Calu3 (cell line): ENCODE measurements at regions not wholly inside any gene's neighbourhood (a gene's known extent, or its start where the extent isn't known, plus 50 kb on each side); places are given as distances from the start of the nearest gene placed in this dataset.

ENCODE experiments used
- BruUV-seq: library from RNA; stranded (reverse); fragments of 400-500 nt; replicated peaks from 2 replicates; lab custom pipeline; 2021; lab: Mats Ljungman, UMichigan
- CTCF ChIA-PET: fragments of 300-600 bp; sonication (Branson Sonifier 250); formaldehyde crosslinking; loops from one replicate; lab custom pipeline; 2022; ENCODE audit warnings: antibody characterized with exemption; lab: Charles Lee
- DNase-seq: peaks from one replicate; pipeline ENCODE4 v3.0.0; 2022
- H3K27ac Mint-ChIP-seq: one replicate; pipeline ENCODE4 v1.8.0; 2022; ENCODE audit warnings: mixed read lengths; ENCODE audit not compliant: unreplicated experiment
- H3K27me3 Mint-ChIP-seq: one replicate; pipeline ENCODE4 v1.8.0; 2022; ENCODE audit warnings: mixed read lengths; ENCODE audit not compliant: unreplicated experiment
- H3K36me3 Mint-ChIP-seq: one replicate; pipeline ENCODE4 v1.8.0; 2022; ENCODE audit warnings: mild to moderate bottlenecking, moderate library complexity, mixed read lengths; ENCODE audit not compliant: insufficient read depth, unreplicated experiment
- H3K4me1 Mint-ChIP-seq: one replicate; pipeline ENCODE4 v1.8.0; 2022; ENCODE audit warnings: mild to moderate bottlenecking, low read depth, mixed read lengths; ENCODE audit not compliant: unreplicated experiment
- H3K4me3 Mint-ChIP-seq: one replicate; pipeline ENCODE4 v1.8.0; 2022; ENCODE audit warnings: mild to moderate bottlenecking, low read depth, moderate library complexity, mixed read lengths; ENCODE audit not compliant: unreplicated experiment
- H3K9me3 Mint-ChIP-seq: one replicate; pipeline ENCODE4 v1.8.0; 2022; ENCODE audit warnings: low read depth, mixed read lengths; ENCODE audit not compliant: unreplicated experiment
- intact Hi-C: fragments of 100-400 bp; cut with micrococcal nuclease; formaldehyde crosslinking; loops from one replicate; pipeline ENCODE4 v1.10.0; 2022; ENCODE audit not compliant: unreplicated experiment
- TF ChIP-seq, protein P1 (sequence below): fragments of 200-600 bp; IDR thresholded peaks from one replicate; pipeline ENCODE4 v1.8.0; 2022; ENCODE audit warnings: antibody characterized with exemption; ENCODE audit not compliant: unreplicated experiment

DNA sequence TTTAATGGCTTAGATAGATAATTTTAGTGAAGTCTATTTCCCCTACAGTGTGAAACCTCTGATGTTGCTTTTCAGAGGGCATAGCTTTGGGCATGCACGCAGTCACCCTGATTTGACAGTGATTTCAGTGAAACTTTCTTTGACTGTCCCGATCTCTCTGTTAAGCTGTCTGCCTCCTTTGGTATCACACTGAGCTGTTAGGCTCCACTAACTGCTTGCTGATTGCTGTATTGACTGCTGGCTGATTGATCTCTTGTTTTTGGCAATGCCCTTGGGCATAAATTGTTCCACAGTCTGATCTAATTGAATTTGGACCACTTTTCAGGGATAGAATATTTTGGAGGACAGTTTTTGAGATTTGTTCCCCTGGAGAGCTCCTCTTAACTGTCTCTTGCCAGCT is 68.5 kb upstream of the CCDC54 start:
- TF ChIP-seq, protein P1, sequence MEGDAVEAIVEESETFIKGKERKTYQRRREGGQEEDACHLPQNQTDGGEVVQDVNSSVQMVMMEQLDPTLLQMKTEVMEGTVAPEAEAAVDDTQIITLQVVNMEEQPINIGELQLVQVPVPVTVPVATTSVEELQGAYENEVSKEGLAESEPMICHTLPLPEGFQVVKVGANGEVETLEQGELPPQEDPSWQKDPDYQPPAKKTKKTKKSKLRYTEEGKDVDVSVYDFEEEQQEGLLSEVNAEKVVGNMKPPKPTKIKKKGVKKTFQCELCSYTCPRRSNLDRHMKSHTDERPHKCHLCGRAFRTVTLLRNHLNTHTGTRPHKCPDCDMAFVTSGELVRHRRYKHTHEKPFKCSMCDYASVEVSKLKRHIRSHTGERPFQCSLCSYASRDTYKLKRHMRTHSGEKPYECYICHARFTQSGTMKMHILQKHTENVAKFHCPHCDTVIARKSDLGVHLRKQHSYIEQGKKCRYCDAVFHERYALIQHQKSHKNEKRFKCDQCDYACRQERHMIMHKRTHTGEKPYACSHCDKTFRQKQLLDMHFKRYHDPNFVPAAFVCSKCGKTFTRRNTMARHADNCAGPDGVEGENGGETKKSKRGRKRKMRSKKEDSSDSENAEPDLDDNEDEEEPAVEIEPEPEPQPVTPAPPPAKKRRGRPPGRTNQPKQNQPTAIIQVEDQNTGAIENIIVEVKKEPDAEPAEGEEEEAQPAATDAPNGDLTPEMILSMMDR: no peak
- Mint-ChIP-seq H3K27ac (no peak overlapping the region), H3K36me3 (no peaks in the 10 kb centered on the region), H3K9me3 (no peaks in the 10 kb centered on the region), H3K4me1 (no peaks in the 10 kb centered on the region), H3K27me3 (no peaks in the 10 kb centered on the region), H3K4me3 (no peak overlapping the region)
- no TSS peak for BruUV-seq
- intact Hi-C loops: no loop called here
- CTCF ChIA-PET: no interaction called here
- DNase-seq: no peak

DNA sequence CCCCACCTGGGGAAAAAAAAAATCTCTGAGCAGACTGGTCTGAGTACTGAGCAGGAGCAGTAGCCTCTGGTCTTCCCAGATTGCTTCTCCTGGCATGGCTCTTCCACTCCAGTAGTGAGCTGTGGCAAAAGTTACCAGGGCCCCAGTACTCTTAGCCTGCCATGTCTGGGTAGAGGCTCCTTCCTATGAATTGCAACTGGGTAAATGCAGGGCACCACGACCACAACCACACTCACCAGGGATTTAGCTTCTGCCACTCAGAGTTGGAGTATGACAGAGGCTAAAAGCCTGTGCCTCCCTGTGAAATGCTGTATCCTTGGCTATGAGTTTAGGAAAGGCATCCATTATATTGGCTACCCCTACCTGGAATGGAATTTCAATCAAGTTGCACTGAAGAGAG is 67.9 kb upstream of the CCDC54 start:
- BruUV-seq: no TSS peak
- intact Hi-C loops: no loop called here
- Mint-ChIP-seq H3K4me3 (no peak overlapping the region), H3K27me3 (no peaks in the 10 kb centered on the region), H3K4me1 (no peaks in the 10 kb centered on the region), H3K9me3 (no peaks in the 10 kb centered on the region), H3K36me3 (no peaks in the 10 kb centered on the region), H3K27ac (no peak overlapping the region)
- CTCF ChIA-PET: no interaction called here
- no peak for DNase-seq
- TF ChIP-seq, protein P1: no peak

DNA sequence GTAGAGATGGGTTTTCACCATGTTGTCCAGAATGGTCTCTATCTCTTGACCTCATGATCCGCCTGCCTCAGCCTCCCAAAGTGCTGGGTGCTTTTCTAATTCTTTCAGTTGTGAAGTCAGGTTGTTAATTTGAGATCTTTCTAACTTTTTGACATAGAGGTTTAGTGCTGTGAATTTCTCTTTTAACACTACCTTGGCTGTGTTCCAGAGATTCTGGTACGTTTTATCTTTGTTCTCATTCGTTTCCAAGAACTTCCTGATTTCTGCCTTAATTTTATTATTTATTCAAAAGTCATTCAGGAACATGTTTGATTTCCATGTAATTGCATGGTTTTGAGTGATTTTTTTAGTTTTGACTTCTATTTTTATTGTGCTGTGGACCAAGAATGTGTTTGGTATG is 63.5 kb upstream of the CCDC54 start:
- Mint-ChIP-seq H3K9me3 (no peaks in the 10 kb centered on the region), H3K4me1 (no peaks in the 10 kb centered on the region), H3K4me3 (no peak overlapping the region), H3K36me3 (no peaks in the 10 kb centered on the region), H3K27me3 (no peaks in the 10 kb centered on the region), H3K27ac (no peak overlapping the region)
- no peak for DNase-seq
- no TSS peak for BruUV-seq
- CTCF ChIA-PET: no interaction called here
- intact Hi-C loops: no loop called here
- TF ChIP-seq, protein P1: no peak

DNA sequence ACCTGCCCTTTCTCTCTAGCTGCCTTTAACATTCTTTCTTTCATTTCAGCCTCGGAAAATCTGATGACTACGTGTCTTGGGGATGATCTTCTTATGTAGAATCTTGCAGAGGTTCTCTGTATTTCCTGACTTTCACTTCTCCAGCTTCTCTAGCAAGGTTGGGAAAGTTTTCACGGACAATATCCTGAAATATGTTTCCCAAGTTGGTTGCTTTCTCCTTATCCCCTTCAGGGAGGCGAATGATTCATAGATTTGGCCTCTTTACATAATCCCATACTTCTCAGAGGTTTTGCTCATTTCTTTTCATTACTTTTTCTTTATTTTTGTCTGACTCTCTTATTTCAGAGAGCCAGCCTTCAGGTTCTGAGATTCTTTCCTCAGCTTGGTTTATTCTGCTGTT is 62.1 kb upstream of the CCDC54 start:
- TF ChIP-seq, protein P1: no peak
- Mint-ChIP-seq H3K36me3 (no peaks in the 10 kb centered on the region), H3K27ac (no peak overlapping the region), H3K4me1 (no peaks in the 10 kb centered on the region), H3K9me3 (no peaks in the 10 kb centered on the region), H3K4me3 (no peak overlapping the region), H3K27me3 (no peaks in the 10 kb centered on the region)
- CTCF ChIA-PET: no interaction called here
- DNase-seq: no peak
- intact Hi-C loops: no loop called here
- BruUV-seq: no TSS peak
